SK-N-SH (cell line): ENCODE measurements at regions not wholly inside any gene's neighbourhood (a gene's known extent, or its start where the extent isn't known, plus 50 kb on each side); places are given as distances from the start of the nearest gene placed in this dataset.

Experiments
- CTCF ChIA-PET: fragments of 300-600, 350-600 bp; formaldehyde crosslinking; extraction: SDS; loops from one replicate; lab custom pipeline; 2021; lab: Yijun Ruan, JAX
- POLR2A ChIA-PET: fragments of 350-600 bp; sonication (Branson Sonifier 250); formaldehyde crosslinking; extraction: SDS; loops from one replicate; lab custom pipeline; 2020; ENCODE audit warnings: antibody characterized with exemption, inconsistent platforms; lab: Yijun Ruan, JAX
- DNase-seq: peaks from one replicate; pipeline ENCODE4 v3.0.0; 2012
- H2AFZ ChIP-seq: fragments of 200-600 bp; sonication (generic); 2 replicates; pipeline ENCODE4 v1.8.1; 2016; ENCODE audit warnings: antibody characterized with exemption, mild to moderate bottlenecking, low read depth
- H3F3A ChIP-seq: fragments of 200-600 bp; sonication (generic); replicated peaks from 2 replicates; pipeline ENCODE3; 2016; ENCODE audit warnings: antibody characterized with exemption, mild to moderate bottlenecking; ENCODE audit not compliant: insufficient read depth
- H3K27ac ChIP-seq, 2 experiments: fragments of 200-500 bp in 1 of 2; fragments of 200-600 bp in 1 of 2; sonication (Bioruptor generic) in 1 of 2; sonication (generic), shearing (Covaris generic) in 1 of 2; 2 replicates each; pipeline versions ENCODE4 v1.5.1 to v1.6.1; 2014 to 2016; ENCODE audit warnings: low read depth in 2 of 2, inconsistent platforms in 1 of 2, low read length in 1 of 2, mild to moderate bottlenecking in 1 of 2, mixed read lengths in 1 of 2
- H3K27me3 ChIP-seq: fragments of 200-600 bp; sonication (generic), shearing (Covaris generic); 2 replicates; pipeline ENCODE4 v1.6.1; 2016; ENCODE audit warnings: mixed run types; ENCODE audit not compliant: insufficient read depth
- H3K36me3 ChIP-seq, 2 experiments: fragments of 200-500 bp in 1 of 2; fragments of 200-600 bp in 1 of 2; sonication (Bioruptor generic) in 1 of 2; sonication (generic) in 1 of 2; replicated peaks in 1 of 2; 2 replicates each; pipeline versions ENCODE3 to v1.5.1; 2014 to 2016; ENCODE audit warnings: low read length in 1 of 2, mild to moderate bottlenecking in 1 of 2; ENCODE audit not compliant: insufficient read depth in 2 of 2, control insufficient read depth in 1 of 2
- H3K4me1 ChIP-seq, 2 experiments: fragments of 200-500 bp in 1 of 2; fragments of 200-600 bp in 1 of 2; sonication (Bioruptor generic) in 1 of 2; sonication (generic), shearing (Covaris generic) in 1 of 2; 2 replicates each; pipeline versions ENCODE4 v1.5.1 to v1.6.1; 2014 to 2016; ENCODE audit warnings: low read depth in 1 of 2, low read length in 1 of 2, mixed run types in 1 of 2; ENCODE audit not compliant: insufficient read depth in 2 of 2, control insufficient read depth in 1 of 2
- H3K4me2 ChIP-seq: fragments of 200-600 bp; sonication (generic), shearing (Covaris generic); 2 replicates; pipeline ENCODE4 v1.6.1; 2017; ENCODE audit warnings: mixed run types
- H3K4me3 ChIP-seq, 2 experiments: fragments of 200-500 bp in 1 of 2; fragments of 200-600 bp in 1 of 2; sonication (Bioruptor generic) in 1 of 2; sonication (generic), shearing (Covaris generic) in 1 of 2; 2 replicates each; pipeline versions ENCODE4 v1.5.1 to v1.8.1; 2014 to 2016; ENCODE audit warnings: low read depth in 2 of 2, inconsistent platforms in 1 of 2, low read length in 1 of 2, mild to moderate bottlenecking in 1 of 2, mixed read lengths in 1 of 2, moderate library complexity in 1 of 2
- H3K79me2 ChIP-seq: fragments of 200-600 bp; sonication (generic); 2 replicates; pipeline ENCODE4 v1.8.1; 2017; ENCODE audit warnings: mild to moderate bottlenecking; ENCODE audit not compliant: insufficient read depth
- H3K9ac ChIP-seq: fragments of 200-600 bp; sonication (generic); 2 replicates; pipeline ENCODE4 v1.6.1; 2017; ENCODE audit warnings: mixed run types
- H3K9me2 ChIP-seq: fragments of 200-600 bp; sonication (generic); 2 replicates; pipeline ENCODE4 v1.6.1; 2017; ENCODE audit warnings: mixed run types
- H3K9me3 ChIP-seq: fragments of 200-600 bp; sonication (generic); 2 replicates; pipeline ENCODE4 v1.6.1; 2017; ENCODE audit warnings: mixed run types, mild to moderate bottlenecking, moderate library complexity
- H4K20me1 ChIP-seq: fragments of 200-600 bp; sonication (generic); 2 replicates; pipeline ENCODE4 v1.6.1; 2017; ENCODE audit warnings: mild to moderate bottlenecking, mixed run types; ENCODE audit not compliant: insufficient read depth
- FOXJ3 ChIP-seq: sonication (generic); formaldehyde crosslinking; IDR thresholded peaks from 2 replicates; pipeline ENCODE4 v1.5.1; 2020; ENCODE audit warnings: mild to moderate bottlenecking, missing genetic modification reagents
- IRF3 ChIP-seq: fragments of 150-350 bp; IDR thresholded peaks from 2 replicates; pipeline ENCODE4 v1.6.1; 2016; ENCODE audit warnings: mild to moderate bottlenecking, low read depth, low read length
- JUND ChIP-seq: IDR thresholded peaks from 2 replicates; pipeline ENCODE4 v1.4.0; 2012
- POLR2AphosphoS5 ChIP-seq: IDR thresholded peaks from 2 replicates; pipeline ENCODE4 v1.6.1; 2012; ENCODE audit warnings: low read depth, low read length
- RAD21 ChIP-seq: IDR thresholded peaks from 2 replicates; pipeline ENCODE4 v1.6.1; 2012; ENCODE audit warnings: mild to moderate bottlenecking, low read length
- RCOR1 ChIP-seq: fragments of 150-350 bp; IDR thresholded peaks from 2 replicates; pipeline ENCODE4 v1.6.1; 2017; ENCODE audit warnings: antibody characterized with exemption, low read length
- REST ChIP-seq: IDR thresholded peaks from 2 replicates; pipeline ENCODE4 v1.6.1; 2012; ENCODE audit warnings: mild to moderate bottlenecking, low read depth, low read length, moderate library complexity
- TAF1 ChIP-seq: IDR thresholded peaks from 2 replicates; pipeline ENCODE4 v1.6.1; 2012; ENCODE audit warnings: low read depth, mild to moderate bottlenecking, low read length, moderate library complexity, borderline replicate concordance
- TCF12 ChIP-seq: IDR thresholded peaks from 2 replicates; pipeline ENCODE4 v1.4.0; 2012
- USF1 ChIP-seq: IDR thresholded peaks from 2 replicates; pipeline ENCODE4 v1.4.0; 2012; ENCODE audit warnings: low read depth, borderline replicate concordance
- ZBTB33 ChIP-seq: IDR thresholded peaks from 2 replicates; pipeline ENCODE4 v1.4.0; 2012; ENCODE audit warnings: low read depth, borderline replicate concordance
- WGBS: methylation state at CpG from one replicate; pipeline ENCODE4 v1.1.6; 2017; ENCODE audit warnings: low lambda C conversion rate; 5-methylcytosine and 5-hydroxymethylcytosine counted together

- ChIA-PET CTCF (no interaction called here), POLR2A (no interaction called here)
- Histone ChIP-seq H3K27me3 (no peaks in the 10 kb centered on the region), H3K9me3 (no peaks in the 10 kb centered on the region), H3K4me1 (peaks cover 0 to 2% of the 10 kb centered on the region in 2 experiments; a peak in 1 of 4 replicates), H4K20me1 (no peaks in the 10 kb centered on the region), H3F3A (no peaks in the 10 kb centered on the region), H3K4me3 (no peak overlapping the region), H3K9me2 (no peaks in the 10 kb centered on the region), H3K4me2 (no peak overlapping the region), H3K36me3 (no peaks in the 10 kb centered on the region), H3K79me2 (no peaks in the 10 kb centered on the region), H2AFZ (no peak overlapping the region), H3K27ac (no peak overlapping the region), H3K9ac (no peak overlapping the region)
- TF ChIP-seq TCF12 (no peak), JUND (no peak), RAD21 (no peak), FOXJ3 (CRISPR knock-in tag) (no peak), RCOR1 (no peak)
- 56% methylated on average over 4 of the region's 4 CpGs for WGBS
- DNase-seq, result no peak
Observed at GRCh38 chr5:112612663-112613062, 125.0 kb upstream of the APC start.

- Histone ChIP-seq H3K27ac (no peak overlapping the region), H3K27me3 (no peaks in the 10 kb centered on the region), H3F3A (no peaks in the 10 kb centered on the region), H2AFZ (no peak overlapping the region), H3K4me2 (no peak overlapping the region), H3K9ac (no peak overlapping the region), H3K36me3 (no peaks in the 10 kb centered on the region), H3K9me2 (no peaks in the 10 kb centered on the region), H3K79me2 (no peaks in the 10 kb centered on the region), H3K4me1 (peaks cover 0 to 2% of the 10 kb centered on the region in 2 experiments; a peak in 1 of 4 replicates), H4K20me1 (no peaks in the 10 kb centered on the region)
- 48% methylated on average over 4 of the region's 4 CpGs for WGBS
- POLR2A ChIA-PET, result no interaction called here
- TF ChIP-seq JUND (no peak), POLR2AphosphoS5 (no peak), ZBTB33 (no peak), REST (no peak), TAF1 (no peak), IRF3 (no peak), USF1 (no peak)
- TF ChIP-seq, all 33 proteins: peak for 0
- CTCF ChIA-PET, result interaction anchor here (0.8 kb wide), 1 partner anchor 9 kb away, joined by 3 read pairs; no protein-coding TSS in a partner anchor
- no peak overlapping the region for H3K4me3 ChIP-seq
- no peak for DNase-seq
- H3K9me3 ChIP-seq, result no peaks in the 10 kb centered on the region
Observed at GRCh38 chr5:112614285-112614684, 123.4 kb upstream of the APC start.
